MM.1S (cell line): ENCODE measurements at regions not wholly inside any gene's neighbourhood (a gene's known extent, or its start where the extent isn't known, plus 50 kb on each side); places are given as distances from the start of the nearest gene placed in this dataset.

Experiments used
- EZH2 ChIP-seq: fragments of 300-600 bp; sonication (generic); optimal IDR thresholded peaks from 2 replicates; pipeline ENCODE3; 2017; ENCODE audit warnings: low read depth, mild to moderate bottlenecking, antibody characterized with exemption, low read length, mixed read lengths
- EZH2phosphoT487 ChIP-seq: fragments of 300-600 bp; sonication (generic); IDR thresholded peaks from 2 replicates; pipeline ENCODE4 v1.6.1; 2018; ENCODE audit warnings: antibody characterized with exemption, low read length
- TF ChIP-seq, protein P1 (sequence below): fragments of 300-600 bp; sonication (generic); IDR thresholded peaks from 2 replicates; pipeline ENCODE4 v1.5.1; 2016; ENCODE audit warnings: antibody characterized with exemption, low read length, mixed read lengths

DNA sequence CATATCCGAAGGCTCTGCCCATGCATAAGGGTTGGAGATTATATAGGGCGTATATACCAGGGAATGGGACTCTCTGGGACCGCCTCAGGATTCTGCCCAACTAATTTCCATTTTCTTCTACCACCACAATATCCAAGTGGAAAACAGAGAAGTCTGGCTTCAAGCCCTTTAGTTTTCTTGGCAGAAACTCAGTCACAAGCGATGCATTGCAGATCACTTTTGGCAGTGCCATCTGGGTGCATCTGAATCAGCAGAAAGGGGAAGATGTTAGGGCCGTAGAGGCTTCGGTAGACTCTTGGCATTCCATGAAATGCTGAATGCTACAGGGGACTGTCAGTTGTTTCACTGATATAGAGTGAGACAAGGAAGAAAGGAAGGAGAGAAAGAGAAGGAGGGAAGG is 94.1 kb upstream of the FAM9B start:
- TF ChIP-seq, protein P1, sequence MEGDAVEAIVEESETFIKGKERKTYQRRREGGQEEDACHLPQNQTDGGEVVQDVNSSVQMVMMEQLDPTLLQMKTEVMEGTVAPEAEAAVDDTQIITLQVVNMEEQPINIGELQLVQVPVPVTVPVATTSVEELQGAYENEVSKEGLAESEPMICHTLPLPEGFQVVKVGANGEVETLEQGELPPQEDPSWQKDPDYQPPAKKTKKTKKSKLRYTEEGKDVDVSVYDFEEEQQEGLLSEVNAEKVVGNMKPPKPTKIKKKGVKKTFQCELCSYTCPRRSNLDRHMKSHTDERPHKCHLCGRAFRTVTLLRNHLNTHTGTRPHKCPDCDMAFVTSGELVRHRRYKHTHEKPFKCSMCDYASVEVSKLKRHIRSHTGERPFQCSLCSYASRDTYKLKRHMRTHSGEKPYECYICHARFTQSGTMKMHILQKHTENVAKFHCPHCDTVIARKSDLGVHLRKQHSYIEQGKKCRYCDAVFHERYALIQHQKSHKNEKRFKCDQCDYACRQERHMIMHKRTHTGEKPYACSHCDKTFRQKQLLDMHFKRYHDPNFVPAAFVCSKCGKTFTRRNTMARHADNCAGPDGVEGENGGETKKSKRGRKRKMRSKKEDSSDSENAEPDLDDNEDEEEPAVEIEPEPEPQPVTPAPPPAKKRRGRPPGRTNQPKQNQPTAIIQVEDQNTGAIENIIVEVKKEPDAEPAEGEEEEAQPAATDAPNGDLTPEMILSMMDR, result no peak
- TF ChIP-seq EZH2phosphoT487, result no peak
- no peak for TF ChIP-seq EZH2
